Peyer's patch (tissue), 4 donors: ENCODE measurements at regions not wholly inside any gene's neighbourhood (a gene's known extent, or its start where the extent isn't known, plus 50 kb on each side); places are given as distances from the start of the nearest gene placed in this dataset.

Experiments
- DNase-seq, 3 donors: peaks; one replicate each; pipeline ENCODE4 v3.0.0-alpha.2; 2017 to 2019
- H3K27ac ChIP-seq, 4 donors: fragments of 200-600 bp; sonication (generic); one replicate each; pipeline ENCODE4 v1.5.1; 2016 to 2019
- H3K27me3 ChIP-seq, 2 donors: fragments of 200-600 bp; sonication (generic); one replicate each; pipeline ENCODE4 v1.5.1; 2019
- H3K36me3 ChIP-seq, 3 donors: fragments of 200-600 bp; sonication (generic); one replicate each; pipeline ENCODE4 v1.5.1; 2016 to 2019
- H3K4me1 ChIP-seq, 4 donors: fragments of 200-600 bp; sonication (generic); one replicate each; pipeline ENCODE4 v1.5.1; 2016 to 2019
- H3K4me3 ChIP-seq, 4 donors: fragments of 200-600 bp; sonication (generic); 1 replicate in 3 of 4; 2 replicates in 1 of 4; pipeline ENCODE4 v1.5.1; 2016 to 2019; ENCODE audit warnings: mild to moderate bottlenecking in 1 of 4
- H3K9me3 ChIP-seq, 4 donors: fragments of 200-600 bp; sonication (generic); one replicate each; pipeline ENCODE4 v1.5.1; 2016 to 2019; ENCODE audit warnings: mild to moderate bottlenecking in 1 of 4
- CTCF ChIP-seq, 6 experiments: fragments of 450-650 bp in 4 of 6; fragments of 200-600 bp in 2 of 6; sonication (generic) in 1 of 6; IDR thresholded peaks; one replicate each; pipeline ENCODE4 v1.5.1; 2017 to 2019; ENCODE audit warnings: antibody characterized with exemption in 6 of 6, mild to moderate bottlenecking in 3 of 6, moderate library complexity in 1 of 6
- POLR2A ChIP-seq, 2 donors: fragments of 450-650 bp; IDR thresholded peaks; one replicate each; pipeline ENCODE4 v1.5.1; 2017; ENCODE audit warnings: antibody characterized with exemption in 2 of 2, mild to moderate bottlenecking in 2 of 2, moderate library complexity in 2 of 2

GRCh38 chr22:49349181-49349835 lies 478.4 kb downstream of the BRD1 start:
- Histone ChIP-seq H3K9me3 (no peaks in the 10 kb centered on the region), H3K27me3 (no peaks in the 10 kb centered on the region)
- peak in 1 of 3 donors; percentile 31 for DNase-seq

GRCh38 chr22:49348631-49349030 lies 479.0 kb downstream of the BRD1 start:
- Histone ChIP-seq H3K27me3 (no peaks in the 10 kb centered on the region), H3K27ac (no peak overlapping the region), H3K4me1 (no peaks in the 10 kb centered on the region), H3K4me3 (no peak overlapping the region), H3K36me3 (no peaks in the 10 kb centered on the region), H3K9me3 (no peaks in the 10 kb centered on the region)
- TF ChIP-seq CTCF (IDR thresholded peaks at IDR 0.05) (no peak), POLR2A (IDR thresholded peaks at IDR 0.05) (no peak)
- peak in 1 of 3 donors; percentile 17 for DNase-seq

More at GRCh38 chr22:49349181-49349835, 478.4 kb downstream of the BRD1 start:
- Histone ChIP-seq H3K4me1 (no peaks in the 10 kb centered on the region), H3K4me3 (no peak overlapping the region), H3K27ac (no peak overlapping the region), H3K36me3 (no peaks in the 10 kb centered on the region)
- TF ChIP-seq CTCF (IDR thresholded peaks at IDR 0.05) (no peak), POLR2A (IDR thresholded peaks at IDR 0.05) (no peak)

- Histone ChIP-seq H3K9me3 (no peaks in the 10 kb centered on the region), H3K4me3 (no peak overlapping the region), H3K36me3 (no peaks in the 10 kb centered on the region), H3K4me1 (no peaks in the 10 kb centered on the region), H3K27me3 (no peaks in the 10 kb centered on the region), H3K27ac (no peak overlapping the region)
- TF ChIP-seq POLR2A (IDR thresholded peaks at IDR 0.05) = no peak
- no peak for TF ChIP-seq CTCF (IDR thresholded peaks at IDR 0.05)
- peak in 1 of 3 donors; percentile 29 for DNase-seq
Measured at GRCh38 chr22:49347376-49347775, 480.3 kb downstream of the BRD1 start.

GRCh38 chr22:49345896-49346295 lies 481.8 kb downstream of the BRD1 start:
- TF ChIP-seq CTCF (IDR thresholded peaks at IDR 0.05) = no peak
- TF ChIP-seq POLR2A (IDR thresholded peaks at IDR 0.05) = no peak
- Histone ChIP-seq H3K4me1 (no peaks in the 10 kb centered on the region), H3K36me3 (no peaks in the 10 kb centered on the region), H3K9me3 (no peaks in the 10 kb centered on the region), H3K27ac (no peak overlapping the region), H3K4me3 (no peak overlapping the region), H3K27me3 (no peaks in the 10 kb centered on the region)
- DNase-seq = peak in 1 of 3 donors; percentile 22

GRCh38 chr22:49344656-49345055 lies 483.0 kb downstream of the BRD1 start:
- TF ChIP-seq POLR2A (IDR thresholded peaks at IDR 0.05) = no peak
- TF ChIP-seq CTCF (IDR thresholded peaks at IDR 0.05) = no peak
- no peaks in the 10 kb centered on the region for H3K36me3 ChIP-seq
- no peaks in the 10 kb centered on the region for H3K9me3 ChIP-seq
- no peaks in the 10 kb centered on the region for H3K4me1 ChIP-seq
- H3K27ac ChIP-seq = no peak overlapping the region
- H3K4me3 ChIP-seq = no peak overlapping the region
- H3K27me3 ChIP-seq = no peaks in the 10 kb centered on the region
- peak in 1 of 3 donors; percentile 2 for DNase-seq
